ENCODE measurements at regions not wholly inside any gene's neighbourhood (a gene's known extent, or its start where the extent isn't known, plus 50 kb on each side); places are given as distances from the start of the nearest gene placed in this dataset.

DNA sequence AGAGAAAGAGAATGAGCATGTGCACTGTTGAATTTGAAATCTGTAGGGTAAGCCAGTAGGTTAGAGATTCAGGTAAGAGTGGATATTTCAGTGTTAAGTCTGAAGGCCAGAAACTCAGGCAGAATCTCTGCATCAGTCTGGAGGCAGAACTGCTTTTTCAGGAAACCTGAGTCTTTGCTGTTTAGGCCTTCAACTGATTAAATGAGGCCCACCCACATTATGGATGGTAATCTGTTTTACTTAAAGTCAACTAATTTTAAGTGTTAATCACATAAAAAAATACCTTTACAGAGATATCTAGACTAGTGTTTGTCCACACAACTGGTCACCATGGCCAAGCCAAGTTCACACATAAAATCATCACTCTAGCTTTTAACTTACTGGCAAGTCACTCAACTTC lies 205.0 kb upstream of the DDHD1 start:
- no peak for DNase-seq (ENCODE audit: low read depth in 2 of 2)

GRCh38 chr14:53356361-53357150 lies 203.4 kb upstream of the DDHD1 start:
- no peak for DNase-seq (ENCODE audit: low read depth in 2 of 2)

- no peak for DNase-seq (ENCODE audit: low read depth in 2 of 2)
Measured at GRCh38 chr14:53355581-53356112, 202.5 kb upstream of the DDHD1 start.

DNA sequence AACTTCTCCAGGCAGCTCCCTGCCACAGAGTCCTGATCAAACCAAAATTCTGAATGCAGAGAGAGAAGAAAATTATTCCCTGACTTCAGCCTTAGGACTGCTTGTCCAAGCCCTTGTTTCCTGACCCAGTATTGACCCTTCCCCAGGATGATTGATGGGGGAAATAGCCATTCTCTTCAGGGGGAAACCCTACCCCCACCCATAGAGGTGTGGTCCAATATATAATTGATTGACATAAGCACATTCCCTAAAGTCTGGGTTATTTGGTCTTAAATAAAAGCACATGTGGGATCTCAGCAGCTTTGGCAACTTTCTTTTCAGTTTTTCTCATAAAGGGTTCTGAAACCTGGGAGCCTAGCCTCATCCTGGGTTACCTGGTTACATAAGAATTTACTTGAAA lies 201.2 kb upstream of the DDHD1 start:
- no peak for DNase-seq (ENCODE audit: low read depth in 2 of 2)

GRCh38 chr14:53350866-53351265 lies 197.7 kb upstream of the DDHD1 start:
- no peak for DNase-seq (ENCODE audit: low read depth in 2 of 2)

- DNase-seq (ENCODE audit: low read depth in 2 of 2): no peak
Measured at GRCh38 chr14:53350429-53350828, 197.3 kb upstream of the DDHD1 start.

DNA sequence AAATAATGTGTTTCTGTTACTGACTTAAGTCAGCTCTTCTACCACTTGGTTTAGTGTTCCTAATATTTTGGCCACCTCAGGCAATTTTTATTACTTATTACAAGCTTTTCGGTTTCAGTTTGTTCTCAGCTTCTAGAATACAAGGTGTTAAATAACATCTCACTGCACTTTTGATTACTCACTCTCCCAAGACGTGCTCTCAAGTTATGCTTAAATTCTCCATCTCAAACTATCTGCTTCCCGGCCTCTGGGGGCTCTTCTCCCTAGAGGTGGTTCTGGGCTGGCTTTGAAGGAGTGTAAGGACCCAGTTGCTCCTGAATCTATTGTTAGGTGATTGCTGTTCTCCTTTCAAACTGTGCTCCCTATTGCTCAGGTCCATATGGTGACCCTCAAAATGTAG lies 193.9 kb upstream of the DDHD1 start:
- DNase-seq (ENCODE audit: low read depth in 2 of 2): no peak

DNA sequence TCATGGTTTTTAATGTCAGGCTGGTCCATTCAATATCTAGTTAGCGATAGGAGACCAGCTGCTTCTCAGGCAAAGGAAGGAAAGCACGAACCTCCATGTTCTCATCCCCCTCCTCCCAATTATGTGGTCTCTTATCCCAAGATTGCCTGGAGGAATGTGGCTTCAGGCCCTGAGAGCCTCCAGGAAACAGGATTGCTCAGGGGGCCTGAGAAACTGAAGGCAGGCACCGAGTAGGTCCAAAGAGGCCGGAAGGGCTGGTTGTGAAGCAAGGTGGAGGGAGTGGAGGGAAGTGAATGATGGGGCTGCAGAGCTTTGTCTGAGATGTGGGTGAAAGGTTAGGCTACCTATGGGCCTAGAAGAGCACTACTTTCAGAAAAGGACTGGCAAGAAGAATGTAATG lies 188.2 kb upstream of the DDHD1 start:
- DNase-seq (ENCODE audit: low read depth in 2 of 2): no peak

DNA sequence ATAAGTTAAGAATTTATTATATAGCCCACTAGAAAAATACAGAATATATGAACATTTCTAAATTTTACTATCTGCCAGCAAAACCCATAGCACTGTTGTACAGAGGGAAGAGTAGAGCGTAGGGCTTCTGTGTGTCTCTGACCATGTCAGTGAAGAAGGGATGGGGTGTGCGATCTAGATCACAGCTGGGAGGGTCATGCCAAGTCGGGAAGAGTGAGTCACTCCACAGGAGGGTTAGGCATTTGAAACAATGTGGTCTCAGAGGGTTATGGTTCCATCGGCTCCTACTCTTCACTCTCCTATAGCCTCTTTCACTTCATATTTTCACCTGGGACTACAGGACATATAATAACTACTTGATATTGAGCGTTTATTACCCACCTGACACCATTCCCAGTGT lies 185.1 kb upstream of the DDHD1 start:
- no peak for DNase-seq (ENCODE audit: low read depth in 2 of 2)

DNA sequence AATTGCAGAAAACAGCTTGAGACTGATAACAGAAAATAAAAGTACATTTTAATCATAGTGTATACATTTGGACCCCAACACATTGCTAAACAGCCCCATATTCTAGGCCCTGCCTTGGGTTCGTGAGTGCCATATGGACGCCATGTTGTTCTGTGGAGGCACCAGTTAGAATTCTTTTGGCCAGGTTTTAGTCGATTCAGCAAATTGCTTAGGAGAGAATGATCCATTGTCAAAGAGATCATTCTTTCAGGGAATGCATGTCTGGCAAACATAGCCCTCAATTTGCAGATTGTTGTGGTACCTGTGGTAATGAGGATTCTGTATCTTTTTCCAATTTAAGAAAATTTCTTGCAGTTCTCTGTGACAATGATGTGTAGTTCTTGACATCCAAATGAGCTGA lies 183.6 kb upstream of the DDHD1 start:
- no peak for DNase-seq (ENCODE audit: low read depth in 2 of 2)

- DNase-seq (ENCODE audit: low read depth in 2 of 2): no peak
Measured at GRCh38 chr14:53333809-53334208, 180.7 kb upstream of the DDHD1 start.

DNA sequence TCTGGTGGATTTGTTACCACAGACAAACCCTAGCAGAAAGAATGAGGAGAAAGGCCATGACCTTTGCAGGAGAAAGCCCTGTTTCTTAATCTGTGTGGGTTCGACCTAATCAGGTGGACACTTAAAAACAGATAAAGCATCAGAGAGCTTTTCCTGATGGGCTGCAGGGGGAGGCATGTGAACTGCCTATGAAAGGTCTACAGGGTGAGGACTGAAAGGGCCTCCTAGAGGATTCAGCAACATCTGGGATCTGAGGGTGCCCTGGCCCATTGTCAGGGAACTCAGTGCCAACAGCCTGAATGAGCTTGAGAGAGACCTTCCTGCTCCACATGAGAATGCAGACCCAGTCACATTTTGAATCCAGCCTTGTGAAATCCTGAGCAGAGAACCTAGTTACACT lies 178.8 kb upstream of the DDHD1 start:
- DNase-seq (ENCODE audit: low read depth in 2 of 2): no peak

- no peak for DNase-seq (ENCODE audit: low read depth in 2 of 2)
Measured at GRCh38 chr14:53331247-53331646, 178.1 kb upstream of the DDHD1 start.

DNA sequence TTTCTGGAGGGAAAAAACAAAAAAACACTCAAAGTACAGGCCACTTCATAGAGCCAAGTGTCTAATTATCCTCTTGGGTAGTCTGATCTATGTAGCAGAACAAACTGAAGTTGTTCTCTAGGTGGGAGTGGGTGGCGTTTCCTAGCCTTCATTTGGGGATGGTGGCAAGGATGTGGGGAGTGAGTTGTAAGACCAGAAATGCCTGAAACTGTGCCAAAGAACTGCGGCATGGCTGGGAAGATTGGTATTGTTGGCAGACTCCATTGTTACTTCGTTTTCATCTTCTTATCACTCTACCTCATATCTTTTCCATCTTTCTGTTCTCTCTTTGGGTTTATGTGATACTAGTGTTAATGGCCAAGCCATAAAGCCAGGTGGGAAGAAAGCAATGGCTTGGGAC lies 177.3 kb upstream of the DDHD1 start:
- DNase-seq (ENCODE audit: low read depth in 2 of 2): no peak

DNA sequence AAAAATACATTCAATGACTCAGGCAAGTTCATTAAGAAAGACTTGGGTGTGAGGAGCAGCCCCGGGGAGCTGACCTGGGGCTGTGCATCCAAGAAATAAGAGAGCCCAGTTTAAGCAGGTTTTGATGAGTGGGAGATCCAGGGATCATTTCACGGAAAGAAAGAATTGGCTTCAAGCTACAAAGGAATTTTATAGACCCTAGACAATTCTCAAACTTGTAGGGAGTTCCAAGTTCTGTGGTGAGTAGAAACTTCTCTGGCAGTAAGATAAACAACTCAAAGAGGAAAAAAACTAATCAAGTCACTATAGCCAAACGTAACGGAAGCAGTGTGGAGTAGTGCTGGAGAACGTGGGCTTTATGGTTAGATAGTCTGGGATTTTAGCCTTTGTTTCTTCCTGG lies 175.7 kb upstream of the DDHD1 start:
- DNase-seq (ENCODE audit: low read depth in 2 of 2): no peak

- DNase-seq (ENCODE audit: low read depth in 2 of 2): no peak
Measured at GRCh38 chr14:53327716-53328115, 174.6 kb upstream of the DDHD1 start.

- no peak for DNase-seq (ENCODE audit: low read depth in 2 of 2)
Measured at GRCh38 chr14:53325176-53325806, 172.2 kb upstream of the DDHD1 start.

DNA sequence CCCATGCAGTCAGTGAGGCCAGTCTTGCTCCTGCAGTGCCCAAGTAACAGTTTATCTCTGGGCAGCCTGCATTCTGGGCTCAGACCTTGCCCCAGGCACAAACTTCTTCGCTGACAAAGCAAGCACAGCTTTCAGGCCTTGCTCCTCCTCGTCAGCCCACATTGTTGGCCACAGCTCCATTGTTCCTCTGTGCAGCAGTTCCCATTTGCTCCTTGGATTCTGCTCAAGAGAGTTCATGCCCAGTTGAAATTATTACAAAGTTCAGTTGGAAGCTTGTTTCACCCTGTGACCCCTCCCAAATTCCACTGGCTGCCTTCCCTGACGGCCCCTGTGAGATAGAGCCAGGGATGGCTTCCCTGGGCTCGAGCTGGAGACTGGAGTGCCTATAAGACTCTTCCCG lies 163.4 kb upstream of the DDHD1 start:
- DNase-seq (ENCODE audit: low read depth in 2 of 2): no peak

- DNase-seq (ENCODE audit: low read depth in 2 of 2): no peak
Measured at GRCh38 chr14:53310412-53310811, 157.3 kb upstream of the DDHD1 start.

DNA sequence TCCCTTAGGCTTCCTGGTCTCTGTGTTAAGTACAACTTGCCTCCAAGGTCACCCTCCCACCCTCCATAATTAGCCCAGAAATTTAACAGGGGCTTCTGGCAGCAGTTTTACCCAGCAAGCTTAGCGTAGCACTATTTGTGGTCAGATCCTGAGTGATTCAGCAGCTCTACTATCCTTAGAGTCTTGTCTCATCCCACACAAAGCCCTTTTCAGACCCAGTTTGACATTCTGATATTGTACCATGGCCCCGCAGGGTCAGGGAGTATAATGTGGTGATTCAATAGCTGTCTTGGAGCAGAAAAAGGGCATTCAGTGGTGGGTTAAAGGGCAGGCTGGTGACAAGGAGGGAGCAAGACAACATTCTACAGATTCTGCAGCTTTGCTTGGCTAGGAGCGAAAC lies 153.8 kb upstream of the DDHD1 start:
- DNase-seq (ENCODE audit: low read depth in 2 of 2): no peak

DNA sequence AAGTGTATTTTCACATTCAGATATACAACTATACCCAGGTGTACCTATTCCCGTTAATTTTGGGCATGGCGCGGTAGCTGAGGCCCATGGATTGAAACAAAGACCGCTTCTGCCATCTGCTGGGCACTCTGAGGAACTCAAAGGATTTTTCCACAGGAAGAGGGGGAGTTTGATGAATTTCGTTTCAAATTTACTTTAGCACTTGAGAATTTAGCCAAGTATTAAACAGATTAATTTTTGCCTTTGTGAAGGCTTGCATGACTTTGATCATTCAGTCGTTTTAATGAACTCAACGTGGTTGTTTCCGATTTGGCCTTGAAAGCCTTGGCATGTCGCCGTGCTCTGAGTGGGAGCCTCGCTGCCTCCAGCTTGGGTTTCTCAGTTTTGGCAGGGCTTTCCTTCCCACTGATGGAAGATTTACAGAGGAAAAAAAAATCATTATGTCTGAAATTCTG lies 153.2 kb upstream of the DDHD1 start:
- peak in 1 of 2 donors; percentile 16 for DNase-seq (ENCODE audit: low read depth in 2 of 2)

DNA sequence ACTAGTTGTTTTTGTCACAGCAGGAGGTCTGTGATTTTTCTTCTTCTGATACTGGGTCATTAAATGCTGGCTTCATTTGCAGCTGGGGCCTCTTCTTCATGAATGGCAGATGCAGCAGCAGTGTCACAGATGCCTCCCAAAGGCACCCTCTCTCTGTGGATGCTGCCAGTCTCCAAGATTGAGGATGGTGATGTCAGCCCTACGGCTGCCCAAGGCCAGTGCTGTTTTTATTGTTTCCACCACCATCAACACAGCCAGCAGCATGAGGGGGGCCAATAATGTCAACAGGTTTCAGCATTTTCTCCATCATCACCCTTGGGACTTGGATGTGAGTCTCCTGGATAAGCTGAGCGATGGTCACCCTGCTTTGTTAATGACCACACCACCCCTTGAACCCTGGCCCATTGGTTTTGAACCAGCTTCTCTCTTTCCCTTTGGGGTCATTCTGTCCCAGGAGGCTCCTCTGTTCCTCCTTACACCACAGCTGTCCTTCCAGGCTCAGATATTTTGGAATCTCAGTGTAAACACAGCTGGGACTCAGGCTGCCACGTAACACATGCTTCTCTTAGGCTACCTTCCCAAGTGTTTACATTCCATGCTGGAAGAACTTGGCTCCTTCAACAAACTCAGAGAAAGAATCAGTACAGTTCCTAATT lies 151.7 kb upstream of the DDHD1 start:
- DNase-seq (ENCODE audit: low read depth in 2 of 2): no peak

Data from stimulated activated CD4-positive, alpha-beta T cell treated with anti-CD3 and anti-CD28 coated beads, Interleukin-1b, Interleukin-23, amount 100 ng/mL, for 1 hour (primary cell).